ENCODE measurements at regions not wholly inside any gene's neighbourhood (a gene's known extent, or its start where the extent isn't known, plus 50 kb on each side); places are given as distances from the start of the nearest gene placed in this dataset.

DNA sequence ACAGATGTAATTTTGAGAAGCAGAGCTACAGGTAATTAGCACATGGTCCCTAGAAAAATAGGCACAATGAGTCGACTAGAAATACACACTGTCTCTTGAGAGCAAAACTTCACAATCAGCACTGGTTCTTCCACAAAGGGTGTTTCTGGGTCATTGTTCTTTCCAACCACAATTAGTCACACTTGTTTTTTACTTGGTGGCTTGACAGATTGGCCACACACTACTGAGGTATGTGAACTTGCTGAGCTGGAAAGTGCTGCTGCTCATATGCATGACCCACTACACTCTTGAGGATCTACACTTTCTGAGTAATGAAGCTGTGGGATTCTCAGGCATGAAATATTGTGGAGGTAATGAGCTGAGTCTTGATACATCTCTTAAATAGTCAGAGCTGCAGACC, 347.7 kb downstream of the BCKDHB start:
- H3K4me3 Mint-ChIP-seq: peak overlapping the region; percentile 34
- H3K9me3 Mint-ChIP-seq: peaks cover 10% of the 10 kb centered on the region
- TF ChIP-seq, protein P1, sequence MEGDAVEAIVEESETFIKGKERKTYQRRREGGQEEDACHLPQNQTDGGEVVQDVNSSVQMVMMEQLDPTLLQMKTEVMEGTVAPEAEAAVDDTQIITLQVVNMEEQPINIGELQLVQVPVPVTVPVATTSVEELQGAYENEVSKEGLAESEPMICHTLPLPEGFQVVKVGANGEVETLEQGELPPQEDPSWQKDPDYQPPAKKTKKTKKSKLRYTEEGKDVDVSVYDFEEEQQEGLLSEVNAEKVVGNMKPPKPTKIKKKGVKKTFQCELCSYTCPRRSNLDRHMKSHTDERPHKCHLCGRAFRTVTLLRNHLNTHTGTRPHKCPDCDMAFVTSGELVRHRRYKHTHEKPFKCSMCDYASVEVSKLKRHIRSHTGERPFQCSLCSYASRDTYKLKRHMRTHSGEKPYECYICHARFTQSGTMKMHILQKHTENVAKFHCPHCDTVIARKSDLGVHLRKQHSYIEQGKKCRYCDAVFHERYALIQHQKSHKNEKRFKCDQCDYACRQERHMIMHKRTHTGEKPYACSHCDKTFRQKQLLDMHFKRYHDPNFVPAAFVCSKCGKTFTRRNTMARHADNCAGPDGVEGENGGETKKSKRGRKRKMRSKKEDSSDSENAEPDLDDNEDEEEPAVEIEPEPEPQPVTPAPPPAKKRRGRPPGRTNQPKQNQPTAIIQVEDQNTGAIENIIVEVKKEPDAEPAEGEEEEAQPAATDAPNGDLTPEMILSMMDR (conservative IDR thresholded peaks at IDR 0.05): no peak
- DNase-seq (ENCODE audit: extremely low spot score, unreplicated experiment): no peak
- H3K4me1 Mint-ChIP-seq (ENCODE audit: unreplicated experiment): peaks cover 32% of the 10 kb centered on the region
- H3K27ac Mint-ChIP-seq: peak overlapping the region; percentile 84
- H3K27me3 Mint-ChIP-seq: no peaks in the 10 kb centered on the region
- H3K36me3 Mint-ChIP-seq: peaks cover 8% of the 10 kb centered on the region

DNA sequence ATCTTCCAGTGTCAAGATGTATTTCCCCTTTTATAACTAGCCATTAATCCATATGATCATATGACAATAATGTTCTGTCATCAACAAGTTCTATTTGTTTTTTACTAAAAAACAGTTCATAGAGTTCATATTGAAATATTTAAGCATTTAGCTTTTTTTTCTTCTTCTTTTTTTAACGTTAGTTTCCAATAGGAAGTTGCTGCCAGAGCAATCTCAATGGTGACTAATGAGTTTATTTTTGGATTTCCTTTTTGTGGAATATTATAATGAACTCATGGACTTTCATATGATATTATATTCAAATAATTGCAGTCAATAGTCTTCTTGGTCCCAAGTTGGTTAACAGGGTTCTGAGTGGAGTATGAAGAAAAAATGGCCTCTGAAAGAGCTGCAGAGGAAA, 343.3 kb downstream of the BCKDHB start:
- Mint-ChIP-seq H3K36me3 (peaks cover 6% of the 10 kb centered on the region), H3K27me3 (no peaks in the 10 kb centered on the region), H3K4me1 (ENCODE audit: unreplicated experiment) (peaks cover 4% of the 10 kb centered on the region), H3K4me3 (no peak overlapping the region), H3K9me3 (peaks cover 11% of the 10 kb centered on the region), H3K27ac (no peak overlapping the region)
- TF ChIP-seq, protein P1 (conservative IDR thresholded peaks at IDR 0.05): no peak
- no peak for DNase-seq (ENCODE audit: extremely low spot score, unreplicated experiment)

DNA sequence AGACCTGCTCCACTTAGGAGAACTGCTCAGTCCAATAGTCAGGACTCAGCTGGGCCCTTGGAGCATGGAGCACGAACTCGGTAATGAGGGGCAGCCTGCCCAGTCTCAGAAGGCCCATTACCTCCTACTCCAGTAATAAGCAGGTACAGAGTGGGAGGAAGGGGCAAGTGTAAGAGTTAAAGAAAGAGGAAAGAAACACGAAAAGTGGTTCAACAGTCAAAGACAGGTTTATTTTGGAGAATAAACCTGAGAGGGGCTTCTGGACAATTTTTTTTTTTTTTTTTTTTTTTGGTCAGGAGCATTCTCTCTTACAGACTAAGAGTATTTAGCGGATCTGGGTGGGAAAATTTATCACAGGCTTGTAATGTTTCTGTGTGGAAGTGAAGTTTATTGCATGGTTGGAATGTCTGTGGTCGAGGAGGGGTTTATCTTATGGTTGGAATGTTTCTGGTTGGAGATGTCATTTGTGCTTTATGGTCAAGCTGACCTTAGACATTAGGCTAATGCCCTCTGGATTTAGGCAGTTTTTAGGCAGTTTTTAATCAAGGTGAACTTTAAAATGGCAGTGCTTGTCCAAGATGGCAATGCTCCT, 340.1 kb downstream of the BCKDHB start:
- Mint-ChIP-seq H3K27ac (no peak overlapping the region), H3K4me3 (no peak overlapping the region), H3K4me1 (ENCODE audit: unreplicated experiment) (no peaks in the 10 kb centered on the region), H3K9me3 (peaks cover 11% of the 10 kb centered on the region), H3K36me3 (peaks cover 8% of the 10 kb centered on the region), H3K27me3 (no peaks in the 10 kb centered on the region)
- TF ChIP-seq, protein P1 (conservative IDR thresholded peaks at IDR 0.05): no peak
- DNase-seq (ENCODE audit: extremely low spot score, unreplicated experiment): no peak

DNA sequence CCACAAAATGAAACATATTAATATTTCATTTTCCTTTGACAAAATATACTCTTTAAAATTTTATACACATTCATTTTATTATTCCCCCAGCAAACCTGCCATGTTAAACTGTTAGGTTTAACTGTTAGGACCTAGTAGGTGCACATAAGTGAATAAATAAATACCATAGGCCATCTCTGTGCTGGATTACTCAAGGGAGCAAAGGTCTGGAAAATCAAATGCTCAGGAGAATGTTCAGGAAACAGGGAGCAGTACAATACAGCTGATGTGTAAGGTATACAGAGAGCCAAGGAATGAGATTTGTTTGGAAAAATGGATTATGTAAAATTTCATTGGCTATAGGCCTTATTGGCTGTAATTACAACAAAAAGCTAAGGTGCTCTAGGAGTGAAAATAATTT, 339.3 kb downstream of the BCKDHB start:
- H3K4me1 Mint-ChIP-seq (ENCODE audit: unreplicated experiment): no peaks in the 10 kb centered on the region
- no peak for DNase-seq (ENCODE audit: extremely low spot score, unreplicated experiment)
- H3K27ac Mint-ChIP-seq: no peak overlapping the region
- peaks cover 8% of the 10 kb centered on the region for H3K36me3 Mint-ChIP-seq
- TF ChIP-seq, protein P1 (conservative IDR thresholded peaks at IDR 0.05): no peak
- peaks cover 11% of the 10 kb centered on the region for H3K9me3 Mint-ChIP-seq
- no peaks in the 10 kb centered on the region for H3K27me3 Mint-ChIP-seq
- H3K4me3 Mint-ChIP-seq: no peak overlapping the region

DNA sequence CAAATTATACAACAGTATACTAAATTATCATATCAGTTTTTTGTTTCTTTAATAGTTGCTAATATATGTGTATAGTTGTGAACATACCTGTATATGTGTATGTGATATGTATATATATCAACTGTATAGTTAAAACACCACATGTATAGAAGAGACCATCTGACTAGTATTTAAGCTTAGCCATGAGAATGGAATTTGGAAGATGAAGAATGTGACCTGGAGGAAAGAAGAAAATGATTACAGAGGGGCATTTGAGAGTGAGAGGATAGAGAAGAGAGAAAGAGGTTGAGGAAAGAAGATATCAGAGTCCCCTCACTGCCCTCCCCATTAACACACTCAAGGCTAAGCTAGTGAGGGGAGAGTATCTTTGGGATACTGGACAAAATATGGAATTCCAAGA, 335.9 kb downstream of the BCKDHB start:
- TF ChIP-seq, protein P1 (conservative IDR thresholded peaks at IDR 0.05): no peak
- H3K27ac Mint-ChIP-seq: no peak overlapping the region
- no peak overlapping the region for H3K4me3 Mint-ChIP-seq
- peaks cover 9% of the 10 kb centered on the region for H3K4me1 Mint-ChIP-seq (ENCODE audit: unreplicated experiment)
- H3K27me3 Mint-ChIP-seq: no peaks in the 10 kb centered on the region
- H3K9me3 Mint-ChIP-seq: peaks cover 11% of the 10 kb centered on the region
- DNase-seq (ENCODE audit: extremely low spot score, unreplicated experiment): no peak
- H3K36me3 Mint-ChIP-seq: peaks cover 8% of the 10 kb centered on the region

DNA sequence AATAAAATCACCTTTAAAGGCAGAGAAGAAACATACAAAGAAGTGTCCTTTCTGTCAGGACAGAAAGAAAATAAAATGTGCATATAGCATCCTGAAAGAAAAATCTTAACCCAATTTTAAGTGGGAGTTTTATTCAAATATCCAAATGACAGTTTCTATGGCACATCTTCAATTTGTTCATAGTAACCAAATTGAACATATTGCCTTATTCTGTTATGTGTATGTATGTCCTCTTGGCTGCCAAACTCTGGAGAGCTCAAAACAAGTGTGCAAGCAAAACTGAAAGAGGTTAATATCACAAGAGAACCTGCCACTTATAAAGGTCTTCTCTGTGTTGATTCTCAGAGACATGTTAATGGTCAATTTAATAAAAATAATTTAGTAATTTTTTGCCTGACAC, 334.7 kb downstream of the BCKDHB start:
- Mint-ChIP-seq H3K27ac (no peak overlapping the region), H3K27me3 (no peaks in the 10 kb centered on the region), H3K36me3 (peaks cover 4% of the 10 kb centered on the region), H3K4me3 (no peak overlapping the region), H3K9me3 (peaks cover 2% of the 10 kb centered on the region), H3K4me1 (ENCODE audit: unreplicated experiment) (peaks cover 9% of the 10 kb centered on the region)
- TF ChIP-seq, protein P1 (conservative IDR thresholded peaks at IDR 0.05): no peak
- no peak for DNase-seq (ENCODE audit: extremely low spot score, unreplicated experiment)
